SK-N-SH (cell line): ENCODE measurements at regions not wholly inside any gene's neighbourhood (a gene's known extent, or its start where the extent isn't known, plus 50 kb on each side); places are given as distances from the start of the nearest gene placed in this dataset.

Source experiments
- CTCF ChIA-PET: fragments of 300-600, 350-600 bp; formaldehyde crosslinking; extraction: SDS; loops from one replicate; lab custom pipeline; 2021; lab: Yijun Ruan, JAX
- POLR2A ChIA-PET: fragments of 350-600 bp; sonication (Branson Sonifier 250); formaldehyde crosslinking; extraction: SDS; loops from one replicate; lab custom pipeline; 2020; ENCODE audit warnings: antibody characterized with exemption, inconsistent platforms; lab: Yijun Ruan, JAX
- DNase-seq: peaks from one replicate; pipeline ENCODE4 v3.0.0; 2012
- H2AFZ ChIP-seq: fragments of 200-600 bp; sonication (generic); 2 replicates; pipeline ENCODE4 v1.8.1; 2016; ENCODE audit warnings: antibody characterized with exemption, mild to moderate bottlenecking, low read depth
- H3F3A ChIP-seq: fragments of 200-600 bp; sonication (generic); replicated peaks from 2 replicates; pipeline ENCODE3; 2016; ENCODE audit warnings: antibody characterized with exemption, mild to moderate bottlenecking; ENCODE audit not compliant: insufficient read depth
- H3K27ac ChIP-seq, 2 experiments: fragments of 200-500 bp in 1 of 2; fragments of 200-600 bp in 1 of 2; sonication (Bioruptor generic) in 1 of 2; sonication (generic), shearing (Covaris generic) in 1 of 2; 2 replicates each; pipeline versions ENCODE4 v1.5.1 to v1.6.1; 2014 to 2016; ENCODE audit warnings: low read depth in 2 of 2, inconsistent platforms in 1 of 2, low read length in 1 of 2, mild to moderate bottlenecking in 1 of 2, mixed read lengths in 1 of 2
- H3K27me3 ChIP-seq: fragments of 200-600 bp; sonication (generic), shearing (Covaris generic); 2 replicates; pipeline ENCODE4 v1.6.1; 2016; ENCODE audit warnings: mixed run types; ENCODE audit not compliant: insufficient read depth
- H3K36me3 ChIP-seq, 2 experiments: fragments of 200-500 bp in 1 of 2; fragments of 200-600 bp in 1 of 2; sonication (Bioruptor generic) in 1 of 2; sonication (generic) in 1 of 2; replicated peaks in 1 of 2; 2 replicates each; pipeline versions ENCODE3 to v1.5.1; 2014 to 2016; ENCODE audit warnings: low read length in 1 of 2, mild to moderate bottlenecking in 1 of 2; ENCODE audit not compliant: insufficient read depth in 2 of 2, control insufficient read depth in 1 of 2
- H3K4me1 ChIP-seq, 2 experiments: fragments of 200-500 bp in 1 of 2; fragments of 200-600 bp in 1 of 2; sonication (Bioruptor generic) in 1 of 2; sonication (generic), shearing (Covaris generic) in 1 of 2; 2 replicates each; pipeline versions ENCODE4 v1.5.1 to v1.6.1; 2014 to 2016; ENCODE audit warnings: low read depth in 1 of 2, low read length in 1 of 2, mixed run types in 1 of 2; ENCODE audit not compliant: insufficient read depth in 2 of 2, control insufficient read depth in 1 of 2
- H3K4me2 ChIP-seq: fragments of 200-600 bp; sonication (generic), shearing (Covaris generic); 2 replicates; pipeline ENCODE4 v1.6.1; 2017; ENCODE audit warnings: mixed run types
- H3K4me3 ChIP-seq, 2 experiments: fragments of 200-500 bp in 1 of 2; fragments of 200-600 bp in 1 of 2; sonication (Bioruptor generic) in 1 of 2; sonication (generic), shearing (Covaris generic) in 1 of 2; 2 replicates each; pipeline versions ENCODE4 v1.5.1 to v1.8.1; 2014 to 2016; ENCODE audit warnings: low read depth in 2 of 2, inconsistent platforms in 1 of 2, low read length in 1 of 2, mild to moderate bottlenecking in 1 of 2, mixed read lengths in 1 of 2, moderate library complexity in 1 of 2
- H3K79me2 ChIP-seq: fragments of 200-600 bp; sonication (generic); 2 replicates; pipeline ENCODE4 v1.8.1; 2017; ENCODE audit warnings: mild to moderate bottlenecking; ENCODE audit not compliant: insufficient read depth
- H3K9ac ChIP-seq: fragments of 200-600 bp; sonication (generic); 2 replicates; pipeline ENCODE4 v1.6.1; 2017; ENCODE audit warnings: mixed run types
- H3K9me2 ChIP-seq: fragments of 200-600 bp; sonication (generic); 2 replicates; pipeline ENCODE4 v1.6.1; 2017; ENCODE audit warnings: mixed run types
- H3K9me3 ChIP-seq: fragments of 200-600 bp; sonication (generic); 2 replicates; pipeline ENCODE4 v1.6.1; 2017; ENCODE audit warnings: mixed run types, mild to moderate bottlenecking, moderate library complexity
- H4K20me1 ChIP-seq: fragments of 200-600 bp; sonication (generic); 2 replicates; pipeline ENCODE4 v1.6.1; 2017; ENCODE audit warnings: mild to moderate bottlenecking, mixed run types; ENCODE audit not compliant: insufficient read depth
- CHD2 ChIP-seq: fragments of 150-350 bp; IDR thresholded peaks from 2 replicates; pipeline ENCODE4 v1.6.1; 2018; ENCODE audit warnings: low read length; ENCODE audit not compliant: partially characterized antibody
- CTCF ChIP-seq: fragments of 200-600 bp; sonication (generic); IDR thresholded peaks from 2 replicates; pipeline ENCODE4 v1.6.1; 2017; ENCODE audit warnings: antibody characterized with exemption, mild to moderate bottlenecking, moderate library complexity
- ELF1 ChIP-seq: IDR thresholded peaks from 2 replicates; pipeline ENCODE4 v1.4.0; 2012
- EP300 ChIP-seq, 2 experiments: IDR thresholded peaks; 2 replicates each; pipeline versions ENCODE4 v1.4.0 to v1.6.1; 2012; ENCODE audit warnings: borderline replicate concordance in 1 of 2, low read depth in 1 of 2, low read length in 1 of 2
- EZH2phosphoT487 ChIP-seq: fragments of 200-600 bp; sonication (generic); IDR thresholded peaks from 2 replicates; pipeline ENCODE4 v1.6.1; 2017; ENCODE audit warnings: low read depth, mixed run types, mild to moderate bottlenecking, antibody characterized with exemption, moderate library complexity, borderline replicate concordance
- FOSL2 ChIP-seq: IDR thresholded peaks from 2 replicates; pipeline ENCODE4 v1.4.0; 2012; ENCODE audit warnings: low read depth, mild to moderate bottlenecking, moderate library complexity, borderline replicate concordance
- FOXJ3 ChIP-seq: sonication (generic); formaldehyde crosslinking; IDR thresholded peaks from 2 replicates; pipeline ENCODE4 v1.5.1; 2020; ENCODE audit warnings: mild to moderate bottlenecking, missing genetic modification reagents
- GABPA ChIP-seq: IDR thresholded peaks from 2 replicates; pipeline ENCODE4 v1.4.0; 2012; ENCODE audit warnings: low read depth, mild to moderate bottlenecking
- MEF2A ChIP-seq: IDR thresholded peaks from 2 replicates; pipeline ENCODE4 v1.4.0; 2012; ENCODE audit warnings: low read depth, borderline replicate concordance
- RAD21 ChIP-seq: IDR thresholded peaks from 2 replicates; pipeline ENCODE4 v1.6.1; 2012; ENCODE audit warnings: mild to moderate bottlenecking, low read length
- RCOR1 ChIP-seq: fragments of 150-350 bp; IDR thresholded peaks from 2 replicates; pipeline ENCODE4 v1.6.1; 2017; ENCODE audit warnings: antibody characterized with exemption, low read length
- RXRA ChIP-seq: IDR thresholded peaks from 2 replicates; pipeline ENCODE4 v1.4.0; 2012; ENCODE audit warnings: low read depth, mild to moderate bottlenecking, borderline replicate concordance
- SIN3A ChIP-seq: IDR thresholded peaks from 2 replicates; pipeline ENCODE4 v1.6.1; 2012; ENCODE audit warnings: low read depth, mild to moderate bottlenecking, low read length, moderate library complexity, borderline replicate concordance
- SMC3 ChIP-seq: IDR thresholded peaks from 2 replicates; pipeline ENCODE4 v1.6.1; 2012; ENCODE audit warnings: low read depth, low read length, improper control_type of control experiment
- ZBTB33 ChIP-seq: IDR thresholded peaks from 2 replicates; pipeline ENCODE4 v1.4.0; 2012; ENCODE audit warnings: low read depth, borderline replicate concordance
- WGBS: methylation state at CpG from one replicate; pipeline ENCODE4 v1.1.6; 2017; ENCODE audit warnings: low lambda C conversion rate; 5-methylcytosine and 5-hydroxymethylcytosine counted together
- TF ChIP-seq, protein P1 (sequence below): fragments of 150-350 bp; IDR thresholded peaks from 2 replicates; pipeline ENCODE4 v1.6.1; 2016; ENCODE audit warnings: mild to moderate bottlenecking, low read depth, low read length
- TF ChIP-seq, protein P2 (sequence below): IDR thresholded peaks from 2 replicates; pipeline ENCODE4 v1.4.0; 2012; ENCODE audit warnings: low read depth, borderline replicate concordance
- TF ChIP-seq, protein P3 (sequence below): fragments of 150-350 bp; IDR thresholded peaks from 2 replicates; pipeline ENCODE4 v1.6.1; 2017; ENCODE audit warnings: antibody characterized with exemption, low read length, low read depth, borderline replicate concordance
- TF ChIP-seq, protein P4 (sequence below): IDR thresholded peaks from 2 replicates; pipeline ENCODE4 v1.6.1; 2012; ENCODE audit warnings: mild to moderate bottlenecking, low read depth, low read length, moderate library complexity

GRCh38 chr3:139732729-139733128 is 55.0 kb upstream of the NMNAT3 start:
- no peaks in the 10 kb centered on the region for H4K20me1 ChIP-seq
- H3K27ac ChIP-seq = no peak overlapping the region
- H3K4me1 ChIP-seq = no peaks in the 10 kb centered on the region
- CTCF ChIA-PET = no interaction called here
- POLR2A ChIA-PET = no interaction called here
- TF ChIP-seq FOXJ3 (CRISPR knock-in tag) = no peak
- TF ChIP-seq, protein P1, sequence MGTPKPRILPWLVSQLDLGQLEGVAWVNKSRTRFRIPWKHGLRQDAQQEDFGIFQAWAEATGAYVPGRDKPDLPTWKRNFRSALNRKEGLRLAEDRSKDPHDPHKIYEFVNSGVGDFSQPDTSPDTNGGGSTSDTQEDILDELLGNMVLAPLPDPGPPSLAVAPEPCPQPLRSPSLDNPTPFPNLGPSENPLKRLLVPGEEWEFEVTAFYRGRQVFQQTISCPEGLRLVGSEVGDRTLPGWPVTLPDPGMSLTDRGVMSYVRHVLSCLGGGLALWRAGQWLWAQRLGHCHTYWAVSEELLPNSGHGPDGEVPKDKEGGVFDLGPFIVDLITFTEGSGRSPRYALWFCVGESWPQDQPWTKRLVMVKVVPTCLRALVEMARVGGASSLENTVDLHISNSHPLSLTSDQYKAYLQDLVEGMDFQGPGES = no peak
- TF ChIP-seq RCOR1 = no peak
- TF ChIP-seq SMC3 = no peak
- TF ChIP-seq EP300 (IDR thresholded peaks at IDR 0.05; ENCODE audit: borderline replicate concordance in 1 of 2, low read depth in 1 of 2, low read length in 1 of 2) = no peak
- TF ChIP-seq RAD21 = no peak
- TF ChIP-seq, protein P2, sequence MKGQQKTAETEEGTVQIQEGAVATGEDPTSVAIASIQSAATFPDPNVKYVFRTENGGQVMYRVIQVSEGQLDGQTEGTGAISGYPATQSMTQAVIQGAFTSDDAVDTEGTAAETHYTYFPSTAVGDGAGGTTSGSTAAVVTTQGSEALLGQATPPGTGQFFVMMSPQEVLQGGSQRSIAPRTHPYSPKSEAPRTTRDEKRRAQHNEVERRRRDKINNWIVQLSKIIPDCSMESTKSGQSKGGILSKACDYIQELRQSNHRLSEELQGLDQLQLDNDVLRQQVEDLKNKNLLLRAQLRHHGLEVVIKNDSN = no peak
- no peak for TF ChIP-seq GABPA
- TF ChIP-seq FOSL2 = no peak
- no peak for TF ChIP-seq CHD2
- TF ChIP-seq, protein P3, sequence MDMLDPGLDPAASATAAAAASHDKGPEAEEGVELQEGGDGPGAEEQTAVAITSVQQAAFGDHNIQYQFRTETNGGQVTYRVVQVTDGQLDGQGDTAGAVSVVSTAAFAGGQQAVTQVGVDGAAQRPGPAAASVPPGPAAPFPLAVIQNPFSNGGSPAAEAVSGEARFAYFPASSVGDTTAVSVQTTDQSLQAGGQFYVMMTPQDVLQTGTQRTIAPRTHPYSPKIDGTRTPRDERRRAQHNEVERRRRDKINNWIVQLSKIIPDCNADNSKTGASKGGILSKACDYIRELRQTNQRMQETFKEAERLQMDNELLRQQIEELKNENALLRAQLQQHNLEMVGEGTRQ = no peak
- TF ChIP-seq, protein P4, sequence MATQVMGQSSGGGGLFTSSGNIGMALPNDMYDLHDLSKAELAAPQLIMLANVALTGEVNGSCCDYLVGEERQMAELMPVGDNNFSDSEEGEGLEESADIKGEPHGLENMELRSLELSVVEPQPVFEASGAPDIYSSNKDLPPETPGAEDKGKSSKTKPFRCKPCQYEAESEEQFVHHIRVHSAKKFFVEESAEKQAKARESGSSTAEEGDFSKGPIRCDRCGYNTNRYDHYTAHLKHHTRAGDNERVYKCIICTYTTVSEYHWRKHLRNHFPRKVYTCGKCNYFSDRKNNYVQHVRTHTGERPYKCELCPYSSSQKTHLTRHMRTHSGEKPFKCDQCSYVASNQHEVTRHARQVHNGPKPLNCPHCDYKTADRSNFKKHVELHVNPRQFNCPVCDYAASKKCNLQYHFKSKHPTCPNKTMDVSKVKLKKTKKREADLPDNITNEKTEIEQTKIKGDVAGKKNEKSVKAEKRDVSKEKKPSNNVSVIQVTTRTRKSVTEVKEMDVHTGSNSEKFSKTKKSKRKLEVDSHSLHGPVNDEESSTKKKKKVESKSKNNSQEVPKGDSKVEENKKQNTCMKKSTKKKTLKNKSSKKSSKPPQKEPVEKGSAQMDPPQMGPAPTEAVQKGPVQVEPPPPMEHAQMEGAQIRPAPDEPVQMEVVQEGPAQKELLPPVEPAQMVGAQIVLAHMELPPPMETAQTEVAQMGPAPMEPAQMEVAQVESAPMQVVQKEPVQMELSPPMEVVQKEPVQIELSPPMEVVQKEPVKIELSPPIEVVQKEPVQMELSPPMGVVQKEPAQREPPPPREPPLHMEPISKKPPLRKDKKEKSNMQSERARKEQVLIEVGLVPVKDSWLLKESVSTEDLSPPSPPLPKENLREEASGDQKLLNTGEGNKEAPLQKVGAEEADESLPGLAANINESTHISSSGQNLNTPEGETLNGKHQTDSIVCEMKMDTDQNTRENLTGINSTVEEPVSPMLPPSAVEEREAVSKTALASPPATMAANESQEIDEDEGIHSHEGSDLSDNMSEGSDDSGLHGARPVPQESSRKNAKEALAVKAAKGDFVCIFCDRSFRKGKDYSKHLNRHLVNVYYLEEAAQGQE = no peak
- no peak for TF ChIP-seq RXRA
- TF ChIP-seq MEF2A = no peak
- no peak for TF ChIP-seq EZH2phosphoT487
- TF ChIP-seq CTCF = no peak
- TF ChIP-seq ELF1 = no peak
- TF ChIP-seq SIN3A = no peak
- TF ChIP-seq ZBTB33 = no peak
- no peaks in the 10 kb centered on the region for H3K79me2 ChIP-seq
- H3K4me2 ChIP-seq = no peak overlapping the region
- no peak overlapping the region for H2AFZ ChIP-seq
- H3K9me3 ChIP-seq = no peaks in the 10 kb centered on the region
- H3K4me3 ChIP-seq = no peak overlapping the region
- 8% methylated on average over 1 of the region's 1 CpG for WGBS
- H3K27me3 ChIP-seq = no peaks in the 10 kb centered on the region
- H3K9ac ChIP-seq = no peak overlapping the region
- no peaks in the 10 kb centered on the region for H3F3A ChIP-seq
- no peaks in the 10 kb centered on the region for H3K36me3 ChIP-seq
- no peak for DNase-seq
- no peaks in the 10 kb centered on the region for H3K9me2 ChIP-seq
